ENCODE measurements at regions not wholly inside any gene's neighbourhood (a gene's known extent, or its start where the extent isn't known, plus 50 kb on each side); places are given as distances from the start of the nearest gene placed in this dataset.

GRCh38 chr4:116058129-116058528 lies 944.7 kb upstream of the NDST4 start:
- ChIA-PET CTCF (interaction anchor here (0.6 to 0.7 kb wide), 3 partner anchors 98 to 1110 kb away, joined by 3 to 4 read pairs (median 3); no protein-coding TSS in a partner anchor), POLR2A (no interaction called here)
- Histone ChIP-seq H3K27ac (ENCODE audit: extremely low read depth, low read depth, low read length) (no peak overlapping the region), H3K9me3 (ENCODE audit: control insufficient read depth, insufficient read depth, low read depth, low read length) (no peaks in the 10 kb centered on the region), H3K36me3 (ENCODE audit: control insufficient read depth in 2 of 2, insufficient read depth in 1 of 2, low read length in 2 of 2) (no peaks in the 10 kb centered on the region), H3K4me3 (ENCODE audit: low read depth, low read length) (no peak overlapping the region), H3K4me1 (ENCODE audit: control insufficient read depth, insufficient read depth, low read length) (no peaks in the 10 kb centered on the region)
- TF ChIP-seq YY2 (tag by site-specific recombination; IDR thresholded peaks at IDR 0.05) = no peak
- no peak for TF ChIP-seq ZNF157 (tag by site-specific recombination; IDR thresholded peaks at IDR 0.05)
- TF ChIP-seq ZNF398 (tag by site-specific recombination; IDR thresholded peaks at IDR 0.05) = no peak
- TF ChIP-seq MYNN (tag by site-specific recombination; IDR thresholded peaks at IDR 0.05; ENCODE audit: borderline replicate concordance) = no peak
- no peak for TF ChIP-seq ZXDB (tag by site-specific recombination; IDR thresholded peaks at IDR 0.05)

- POLR2A ChIA-PET = interaction anchor here (0.7 kb wide), 1 partner anchor 21 kb away, joined by 4 read pairs; no protein-coding TSS in a partner anchor
- no peaks in the 10 kb centered on the region for H3K4me1 ChIP-seq (ENCODE audit: control insufficient read depth, insufficient read depth, low read length)
- H3K36me3 ChIP-seq (ENCODE audit: control insufficient read depth in 2 of 2, insufficient read depth in 1 of 2, low read length in 2 of 2) = no peaks in the 10 kb centered on the region
- no peak for TF ChIP-seq ZNF169 (tag by site-specific recombination; IDR thresholded peaks at IDR 0.05)
- peak; percentile 47 for TF ChIP-seq ZNF654 (tag by site-specific recombination; IDR thresholded peaks at IDR 0.05; ENCODE audit: low read depth)
- no peak overlapping the region for H3K4me3 ChIP-seq (ENCODE audit: low read depth, low read length)
- H3K9me3 ChIP-seq (ENCODE audit: control insufficient read depth, insufficient read depth, low read depth, low read length) = no peaks in the 10 kb centered on the region
- CTCF ChIA-PET = interaction anchor here (0.7 kb wide), 1 partner anchor 191 kb away, joined by 3 read pairs; no protein-coding TSS in a partner anchor
- H3K27ac ChIP-seq (ENCODE audit: extremely low read depth, low read depth, low read length) = no peak overlapping the region
Observed at GRCh38 chr4:116055857-116056827, 942.7 kb upstream of the NDST4 start.

- Histone ChIP-seq H3K27ac (ENCODE audit: extremely low read depth, low read depth, low read length) (no peak overlapping the region), H3K4me3 (ENCODE audit: low read depth, low read length) (no peak overlapping the region), H3K36me3 (ENCODE audit: control insufficient read depth in 2 of 2, insufficient read depth in 1 of 2, low read length in 2 of 2) (no peaks in the 10 kb centered on the region), H3K9me3 (ENCODE audit: control insufficient read depth, insufficient read depth, low read depth, low read length) (no peaks in the 10 kb centered on the region), H3K4me1 (ENCODE audit: control insufficient read depth, insufficient read depth, low read length) (no peaks in the 10 kb centered on the region)
- TF ChIP-seq ZBTB26 (tag by site-specific recombination; optimal IDR thresholded peaks at IDR 0.05) (no peak), CTCF (tag by site-specific recombination; IDR thresholded peaks at IDR 0.05) (no peak), ZNF843 (tag by site-specific recombination; IDR thresholded peaks at IDR 0.05) (no peak), ZBTB7A (tag by site-specific recombination; IDR thresholded peaks at IDR 0.05; ENCODE audit: low read depth) (no peak), ZNF175 (tag by site-specific recombination; IDR thresholded peaks at IDR 0.05) (no peak), ZNF138 (tag by site-specific recombination; IDR thresholded peaks at IDR 0.05; ENCODE audit: borderline replicate concordance) (no peak), ZNF626 (tag by site-specific recombination; IDR thresholded peaks at IDR 0.05) (no peak), ZNF2 (tag by site-specific recombination; IDR thresholded peaks at IDR 0.05) (no peak)
- ChIA-PET CTCF (no interaction called here), POLR2A (no interaction called here)
Observed at GRCh38 chr4:116027311-116027710, 913.9 kb upstream of the NDST4 start.
